ENCODE measurements at regions not wholly inside any gene's neighbourhood (a gene's known extent, or its start where the extent isn't known, plus 50 kb on each side); places are given as distances from the start of the nearest gene placed in this dataset.

DNA sequence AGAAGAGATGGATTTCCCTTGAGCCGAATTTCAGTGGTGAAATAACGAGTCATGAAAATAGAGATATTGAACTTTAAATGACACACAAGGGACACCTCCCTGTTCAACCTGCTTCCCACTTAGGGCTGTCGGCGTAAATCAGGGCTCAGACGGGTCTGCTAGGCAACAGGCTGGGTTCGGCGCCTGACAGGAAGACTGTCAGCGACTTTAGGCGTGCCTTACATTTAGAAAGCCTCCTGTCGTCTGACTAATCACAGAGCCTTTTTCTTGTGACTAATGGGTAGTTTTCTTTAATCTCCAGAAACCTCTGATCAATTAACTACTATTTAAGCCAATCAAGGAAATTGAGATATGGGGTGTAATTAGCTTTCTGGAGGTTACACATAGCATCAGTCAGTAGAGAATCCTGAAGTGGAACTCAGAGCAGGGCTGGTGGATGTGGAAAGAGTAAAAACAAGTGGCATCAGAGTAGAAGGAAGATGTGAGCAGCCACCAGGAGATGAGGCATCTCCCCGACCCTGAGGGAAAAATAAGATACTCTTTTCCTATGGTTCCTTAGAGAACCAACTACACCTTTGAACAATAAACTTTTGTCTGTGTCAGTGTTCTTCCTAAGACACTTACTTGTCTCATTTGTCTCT, 86.2 kb upstream of the HS3ST1 start:
- Histone ChIP-seq H3K36me3 (ENCODE audit: control insufficient read depth in 2 of 2, extremely low read depth in 1 of 2, insufficient read depth in 2 of 2, low read length in 2 of 2) (no peaks in the 10 kb centered on the region), H3K27me3 (ENCODE audit: control insufficient read depth, extremely low read depth, insufficient read depth, low read length) (no peaks in the 10 kb centered on the region), H3K9me1 (ENCODE audit: control insufficient read depth, extremely low read depth, insufficient read depth, low read length) (no peaks in the 10 kb centered on the region), H4K20me1 (ENCODE audit: control insufficient read depth, extremely low read depth, insufficient read depth, low read length) (no peaks in the 10 kb centered on the region), H3K4me3 (ENCODE audit: control insufficient read depth in 2 of 3, extremely low read depth in 1 of 3, insufficient read depth in 2 of 3, low read depth in 1 of 3, low read length in 3 of 3) (no peak overlapping the region), H2AFZ (ENCODE audit: control insufficient read depth, low read length) (no peak overlapping the region), H3K27ac (ENCODE audit: control insufficient read depth, insufficient read depth, low read length) (no peak overlapping the region), H3K4me2 (ENCODE audit: control insufficient read depth, extremely low read depth, insufficient read depth, low read depth, low read length) (no peak overlapping the region), H3K9me3 (ENCODE audit: control insufficient read depth, low read depth, low read length) (no peaks in the 10 kb centered on the region), H3K79me2 (ENCODE audit: control insufficient read depth, insufficient read depth, low read length) (no peaks in the 10 kb centered on the region), H3K9ac (ENCODE audit: control insufficient read depth, extremely low read depth, insufficient read depth, low read length) (no peak overlapping the region), H3K4me1 (ENCODE audit: control insufficient read depth, extremely low read depth, insufficient read depth, low read length) (peaks cover 21% of the 10 kb centered on the region)
- no peak for TF ChIP-seq EZH2 (IDR thresholded peaks at IDR 0.05; ENCODE audit: low read length)
- TF ChIP-seq, protein P1, sequence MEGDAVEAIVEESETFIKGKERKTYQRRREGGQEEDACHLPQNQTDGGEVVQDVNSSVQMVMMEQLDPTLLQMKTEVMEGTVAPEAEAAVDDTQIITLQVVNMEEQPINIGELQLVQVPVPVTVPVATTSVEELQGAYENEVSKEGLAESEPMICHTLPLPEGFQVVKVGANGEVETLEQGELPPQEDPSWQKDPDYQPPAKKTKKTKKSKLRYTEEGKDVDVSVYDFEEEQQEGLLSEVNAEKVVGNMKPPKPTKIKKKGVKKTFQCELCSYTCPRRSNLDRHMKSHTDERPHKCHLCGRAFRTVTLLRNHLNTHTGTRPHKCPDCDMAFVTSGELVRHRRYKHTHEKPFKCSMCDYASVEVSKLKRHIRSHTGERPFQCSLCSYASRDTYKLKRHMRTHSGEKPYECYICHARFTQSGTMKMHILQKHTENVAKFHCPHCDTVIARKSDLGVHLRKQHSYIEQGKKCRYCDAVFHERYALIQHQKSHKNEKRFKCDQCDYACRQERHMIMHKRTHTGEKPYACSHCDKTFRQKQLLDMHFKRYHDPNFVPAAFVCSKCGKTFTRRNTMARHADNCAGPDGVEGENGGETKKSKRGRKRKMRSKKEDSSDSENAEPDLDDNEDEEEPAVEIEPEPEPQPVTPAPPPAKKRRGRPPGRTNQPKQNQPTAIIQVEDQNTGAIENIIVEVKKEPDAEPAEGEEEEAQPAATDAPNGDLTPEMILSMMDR (optimal IDR thresholded peaks at IDR 0.05 in 1 of 3, IDR thresholded peaks at IDR 0.05 in 1 of 3, conservative IDR thresholded peaks at IDR 0.05 in 1 of 3; ENCODE audit: extremely low read depth in 1 of 3, insufficient read depth in 2 of 3, low read length in 3 of 3) = no peak
- no peak for DNase-seq (ENCODE audit: low read depth, low spot score)
- peak; percentile 65 for FAIRE-seq
- dilution Hi-C loops (cut with MboI; ENCODE audit: extremely low pct_ligation_motif_present, low sequenced_read_pairs) = no loop called here

- H3K4me2 ChIP-seq (ENCODE audit: control insufficient read depth, extremely low read depth, insufficient read depth, low read depth, low read length) = no peak overlapping the region
- H3K4me3 ChIP-seq (ENCODE audit: control insufficient read depth in 2 of 3, extremely low read depth in 1 of 3, insufficient read depth in 2 of 3, low read depth in 1 of 3, low read length in 3 of 3) = no peak overlapping the region
- DNase-seq (ENCODE audit: low read depth, low spot score) (no peak), FAIRE-seq (no peak)
- H3K36me3 ChIP-seq (ENCODE audit: control insufficient read depth in 2 of 2, extremely low read depth in 1 of 2, insufficient read depth in 2 of 2, low read length in 2 of 2) = no peaks in the 10 kb centered on the region
- no peaks in the 10 kb centered on the region for H3K27me3 ChIP-seq (ENCODE audit: control insufficient read depth, extremely low read depth, insufficient read depth, low read length)
- no peaks in the 10 kb centered on the region for H3K79me2 ChIP-seq (ENCODE audit: control insufficient read depth, insufficient read depth, low read length)
- H4K20me1 ChIP-seq (ENCODE audit: control insufficient read depth, extremely low read depth, insufficient read depth, low read length) = no peaks in the 10 kb centered on the region
- no peaks in the 10 kb centered on the region for H3K9me1 ChIP-seq (ENCODE audit: control insufficient read depth, extremely low read depth, insufficient read depth, low read length)
- peaks cover 21% of the 10 kb centered on the region for H3K4me1 ChIP-seq (ENCODE audit: control insufficient read depth, extremely low read depth, insufficient read depth, low read length)
- TF ChIP-seq EZH2 (IDR thresholded peaks at IDR 0.05; ENCODE audit: low read length) = no peak
- TF ChIP-seq, protein P1 (optimal IDR thresholded peaks at IDR 0.05 in 1 of 3, IDR thresholded peaks at IDR 0.05 in 1 of 3, conservative IDR thresholded peaks at IDR 0.05 in 1 of 3; ENCODE audit: extremely low read depth in 1 of 3, insufficient read depth in 2 of 3, low read length in 3 of 3) = no peak
- dilution Hi-C loops (cut with MboI; ENCODE audit: extremely low pct_ligation_motif_present, low sequenced_read_pairs) = no loop called here
- H3K27ac ChIP-seq (ENCODE audit: control insufficient read depth, insufficient read depth, low read length) = no peak overlapping the region
- H3K9ac ChIP-seq (ENCODE audit: control insufficient read depth, extremely low read depth, insufficient read depth, low read length) = no peak overlapping the region
- H2AFZ ChIP-seq (ENCODE audit: control insufficient read depth, low read length) = no peak overlapping the region
- H3K9me3 ChIP-seq (ENCODE audit: control insufficient read depth, low read depth, low read length) = no peaks in the 10 kb centered on the region
Measured at GRCh38 chr4:11514003-11514402, 85.3 kb upstream of the HS3ST1 start.

Measured in keratinocyte (primary cell).